ENCODE measurements at regions not wholly inside any gene's neighbourhood (a gene's known extent, or its start where the extent isn't known, plus 50 kb on each side); places are given as distances from the start of the nearest gene placed in this dataset.

DNA sequence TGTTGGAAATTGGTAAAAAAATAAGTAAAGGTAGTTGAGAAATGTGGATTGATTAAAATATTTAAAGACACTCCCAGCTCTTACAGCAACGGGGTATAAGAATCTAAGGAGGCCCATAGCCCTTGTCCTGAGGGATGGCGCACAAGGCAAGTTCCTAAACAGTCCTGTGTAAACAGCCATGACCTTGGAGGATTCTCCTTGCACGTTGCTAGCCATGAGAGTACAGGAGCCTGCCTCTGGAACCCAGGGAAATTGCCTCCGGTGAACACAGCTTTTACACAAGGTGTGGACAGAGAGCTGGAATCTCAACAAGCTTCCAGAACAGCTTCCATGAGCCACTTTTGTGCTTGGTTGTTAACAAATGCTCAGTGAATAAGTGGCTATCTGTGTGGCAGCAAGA lies 378.2 kb downstream of the FOXO1 start:
- no peak for DNase-seq (ENCODE audit: low read depth, low spot score)

DNA sequence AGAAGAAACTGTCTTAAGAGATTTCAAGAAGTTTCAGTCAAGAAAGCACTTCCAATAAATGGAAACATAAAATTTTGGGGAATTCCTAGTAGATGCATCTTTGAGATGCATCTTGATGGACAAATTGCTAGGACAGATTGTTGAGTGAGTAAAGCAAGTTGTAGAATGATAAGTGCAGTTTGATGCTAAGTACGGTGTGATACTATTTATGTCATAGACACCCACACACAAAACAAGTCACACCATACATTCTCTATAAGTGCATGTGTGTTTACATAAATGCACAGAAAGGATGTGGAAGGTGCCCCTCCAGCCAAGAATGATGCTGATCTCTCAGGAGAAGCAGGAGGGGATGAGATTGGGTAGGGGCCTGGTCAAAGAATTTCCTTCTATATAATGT lies 375.7 kb downstream of the FOXO1 start:
- DNase-seq (ENCODE audit: low read depth, low spot score), result no peak

DNA sequence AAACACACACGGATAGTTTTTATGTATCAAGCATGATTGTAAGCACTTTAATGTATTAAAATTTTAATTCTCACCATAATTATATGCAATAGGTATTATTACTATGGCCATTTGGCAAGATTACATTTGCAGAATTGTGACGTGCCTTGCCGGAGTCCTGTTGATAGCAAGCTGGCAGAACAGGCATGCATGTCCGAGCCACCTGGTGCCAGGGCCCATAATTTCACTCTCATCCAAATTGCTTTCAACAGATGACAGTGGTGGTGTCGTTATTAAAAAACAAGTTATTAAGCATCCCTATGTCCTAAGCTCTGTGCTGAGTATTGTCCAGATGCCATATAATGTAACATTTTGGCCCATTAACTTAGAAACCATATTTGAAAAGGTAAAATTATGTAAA lies 374.3 kb downstream of the FOXO1 start:
- no peak for DNase-seq (ENCODE audit: low read depth, low spot score)

DNA sequence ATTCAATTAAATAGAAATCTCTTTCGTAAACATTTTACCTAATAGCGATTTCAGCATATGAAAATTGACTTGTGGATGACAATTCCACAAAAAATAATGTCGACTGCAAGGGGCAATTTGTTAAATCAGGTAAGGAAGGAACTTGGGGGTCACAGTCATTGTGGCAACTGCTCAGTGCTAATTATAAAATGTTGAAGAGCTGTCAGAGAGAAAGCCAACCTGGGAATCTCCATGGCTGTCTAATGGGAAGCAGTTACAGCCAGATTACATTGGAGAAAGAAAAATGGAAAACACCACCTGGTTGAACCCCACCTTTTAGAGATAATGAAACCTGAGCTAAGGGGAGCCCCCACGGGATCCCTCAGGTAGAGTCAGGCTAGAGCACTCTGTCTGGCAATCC lies 373.9 kb downstream of the FOXO1 start:
- no peak for DNase-seq (ENCODE audit: low read depth, low spot score)

DNA sequence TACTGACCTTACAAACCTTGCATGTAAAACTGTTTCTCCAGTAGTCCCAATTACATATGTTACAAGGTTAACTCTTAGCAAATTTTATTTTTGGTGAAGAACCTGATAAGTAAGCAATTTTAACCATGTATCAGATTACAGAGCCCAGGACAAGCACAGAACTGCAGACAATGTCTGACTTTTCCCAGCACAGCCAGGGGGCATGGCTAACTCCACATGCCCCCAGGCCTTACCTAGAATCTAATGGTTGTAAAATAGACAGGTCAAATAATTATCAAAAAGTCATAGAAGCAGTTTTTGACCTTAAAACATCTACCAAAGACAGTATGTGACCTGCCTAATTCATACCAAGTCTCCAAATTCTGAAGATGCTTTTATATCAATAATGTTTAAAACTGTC lies 364.1 kb downstream of the FOXO1 start:
- DNase-seq (ENCODE audit: low read depth, low spot score), result no peak

DNA sequence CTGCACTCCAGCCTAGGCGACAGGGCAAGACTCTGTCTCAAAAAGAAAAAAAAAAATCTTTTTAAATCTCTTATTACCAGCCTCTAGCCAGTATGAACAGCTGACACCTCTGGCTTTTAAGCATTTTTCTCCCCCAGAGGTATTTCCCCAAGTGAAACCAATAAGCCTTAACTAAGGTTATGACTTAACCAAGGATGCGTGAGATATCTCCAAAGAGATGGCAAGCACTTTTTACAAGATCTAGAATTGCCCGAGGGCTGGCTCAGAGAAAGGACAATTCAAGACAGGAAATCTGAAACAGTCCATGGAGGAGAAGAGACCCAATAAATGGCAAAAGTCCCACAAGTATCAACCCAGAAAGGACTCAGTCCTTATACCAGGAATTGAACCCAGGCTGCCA lies 362.1 kb downstream of the FOXO1 start:
- no peak for DNase-seq (ENCODE audit: low read depth, low spot score)

DNA sequence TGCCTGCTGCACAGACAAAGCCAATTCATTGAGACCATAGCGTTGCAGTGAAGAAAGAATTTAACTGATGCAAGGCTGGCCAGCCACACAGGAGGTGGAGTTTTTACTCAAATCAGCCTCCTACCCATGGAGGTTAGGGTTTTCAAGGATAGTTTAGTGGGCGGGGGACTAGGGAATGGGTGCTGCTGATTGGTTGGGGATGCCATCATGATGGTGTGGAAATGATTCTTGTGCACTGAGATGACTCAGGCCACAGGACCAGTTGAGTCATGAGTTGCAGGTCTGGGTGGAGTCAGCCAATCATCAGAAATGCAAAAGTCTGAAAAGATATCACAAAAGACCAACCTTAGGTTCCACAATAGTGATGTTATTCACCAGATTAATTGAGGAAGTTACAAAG lies 359.6 kb downstream of the FOXO1 start:
- no peak for DNase-seq (ENCODE audit: low read depth, low spot score)

DNA sequence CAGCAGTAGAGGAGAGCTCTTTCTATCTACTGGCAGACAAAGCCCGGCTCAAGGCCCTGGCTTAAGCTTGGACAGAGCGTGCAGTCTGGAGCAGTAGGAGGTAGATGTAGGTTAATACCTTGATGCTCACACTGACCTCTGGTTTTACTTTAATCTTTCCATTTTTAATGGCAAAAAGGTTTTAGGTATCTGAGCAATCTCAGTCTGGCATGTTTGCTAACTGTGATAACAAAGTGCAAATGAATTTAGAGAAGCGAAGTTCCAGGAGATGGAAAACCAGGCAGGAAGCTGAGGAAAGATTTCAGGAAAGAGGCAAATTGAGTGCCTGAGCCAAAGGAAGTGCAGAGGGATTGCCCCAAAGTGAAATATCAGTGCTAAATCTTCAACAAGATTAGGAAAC lies 356.6 kb downstream of the FOXO1 start:
- no peak for DNase-seq (ENCODE audit: low read depth, low spot score)

DNA sequence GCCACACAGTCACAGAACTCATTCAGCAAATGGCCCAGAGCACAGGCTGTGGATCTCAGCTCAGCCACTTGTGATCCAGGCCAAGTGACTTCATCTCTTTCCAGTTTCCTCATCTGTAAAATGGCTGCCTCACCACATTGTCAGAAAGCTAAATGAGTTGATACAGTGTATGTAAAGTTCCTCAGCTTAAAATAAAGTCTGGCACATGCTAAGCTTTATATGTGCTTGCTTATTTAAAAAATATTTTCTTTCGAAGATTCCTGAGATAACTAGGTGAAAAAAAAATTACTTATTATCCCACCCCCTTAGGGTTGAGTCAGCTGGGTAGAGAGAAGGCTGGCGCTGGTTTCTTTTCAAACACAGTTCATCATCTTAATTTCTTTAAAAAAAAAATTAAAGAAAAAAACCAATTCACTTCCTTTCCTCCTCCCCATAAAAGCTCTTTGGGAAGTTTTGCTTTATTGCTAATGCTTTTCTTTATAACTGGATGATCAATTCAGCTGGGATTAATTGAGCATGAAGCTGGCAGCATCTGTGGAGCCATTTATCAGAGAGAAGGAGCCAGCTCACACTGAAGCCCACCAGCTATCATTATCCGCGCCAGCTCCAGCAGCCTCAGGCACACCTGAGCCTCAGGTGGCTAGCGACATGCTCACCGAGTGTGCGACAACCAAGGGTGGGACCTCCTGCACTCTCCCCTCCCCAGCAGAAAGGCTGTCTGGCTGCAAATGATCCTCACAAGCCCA lies 354.9 kb downstream of the FOXO1 start:
- DNase-seq (ENCODE audit: low read depth, low spot score), result no peak

DNA sequence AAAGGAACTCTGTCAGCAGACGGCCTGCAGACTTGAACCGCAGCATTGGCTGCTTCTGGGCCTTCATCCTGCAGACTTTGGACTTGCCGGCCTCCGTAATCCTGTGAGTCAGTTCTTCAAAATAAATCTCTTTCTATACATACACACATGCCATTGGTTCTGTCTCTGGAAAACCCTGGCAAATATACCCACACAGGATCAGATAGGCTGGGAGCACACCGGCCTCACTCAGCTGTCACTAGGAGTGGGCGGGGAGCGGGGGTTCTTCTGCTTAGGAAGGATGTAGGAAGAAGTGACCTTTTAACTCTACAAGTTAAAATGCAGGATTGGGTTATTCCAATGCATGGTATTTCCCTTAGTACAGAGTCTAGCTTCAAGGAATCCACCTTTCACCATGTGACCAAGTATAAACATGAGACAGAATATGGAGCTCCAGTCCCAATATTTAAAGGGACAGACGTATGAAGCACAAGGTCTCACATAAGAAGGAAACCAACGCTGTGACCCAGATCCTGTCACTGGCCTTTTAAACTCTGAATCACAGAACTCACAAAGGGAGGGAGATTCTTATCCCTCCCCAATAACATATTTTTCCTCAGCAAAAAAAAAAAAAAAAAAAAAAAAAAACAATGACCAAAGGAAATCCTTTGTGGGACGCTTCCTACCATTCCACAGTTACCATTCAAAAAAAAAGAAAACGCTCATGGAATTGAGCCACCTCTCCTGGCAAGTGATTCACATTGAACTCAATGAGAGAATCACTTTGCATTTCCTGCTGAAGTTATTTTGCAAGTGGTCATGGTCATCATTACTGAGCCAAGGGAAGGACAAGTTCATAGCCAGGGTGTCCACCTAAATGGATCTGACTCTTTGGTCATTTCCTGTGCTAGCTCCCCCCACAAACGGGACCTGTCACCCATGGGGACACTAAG lies 352.9 kb downstream of the FOXO1 start:
- DNase-seq (ENCODE audit: low read depth, low spot score), result no peak

DNA sequence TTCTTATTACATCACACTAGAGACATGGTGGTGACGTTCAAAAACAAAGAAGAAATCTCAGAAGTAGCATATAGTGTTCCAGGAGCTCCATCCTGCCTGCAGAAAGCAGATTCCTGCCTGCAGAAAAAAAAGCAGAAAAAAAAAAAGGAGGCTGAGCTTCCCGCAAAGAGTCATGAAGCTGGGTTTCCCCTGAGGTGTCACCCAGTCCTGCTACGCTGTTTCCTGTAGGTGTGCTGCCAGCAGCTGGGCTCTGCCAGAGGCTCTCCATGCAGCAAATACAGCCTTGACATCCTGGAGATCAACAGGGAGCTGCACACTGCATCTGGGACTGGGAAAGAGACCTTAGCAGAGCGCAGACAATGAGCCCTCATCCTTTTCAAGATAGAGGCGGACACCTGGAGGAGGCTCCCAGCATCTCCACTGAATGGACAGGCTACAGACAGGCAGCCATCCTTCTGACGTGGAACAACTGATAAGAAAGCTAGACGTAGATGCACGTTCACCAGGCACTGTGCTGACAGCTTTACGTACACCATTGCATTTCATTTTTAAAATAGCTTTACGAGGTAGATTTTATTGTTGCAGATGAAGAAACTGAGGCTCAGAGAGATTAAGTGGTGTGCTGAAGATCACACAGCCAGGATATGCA lies 350.9 kb downstream of the FOXO1 start:
- DNase-seq (ENCODE audit: low read depth, low spot score), result no peak

DNA sequence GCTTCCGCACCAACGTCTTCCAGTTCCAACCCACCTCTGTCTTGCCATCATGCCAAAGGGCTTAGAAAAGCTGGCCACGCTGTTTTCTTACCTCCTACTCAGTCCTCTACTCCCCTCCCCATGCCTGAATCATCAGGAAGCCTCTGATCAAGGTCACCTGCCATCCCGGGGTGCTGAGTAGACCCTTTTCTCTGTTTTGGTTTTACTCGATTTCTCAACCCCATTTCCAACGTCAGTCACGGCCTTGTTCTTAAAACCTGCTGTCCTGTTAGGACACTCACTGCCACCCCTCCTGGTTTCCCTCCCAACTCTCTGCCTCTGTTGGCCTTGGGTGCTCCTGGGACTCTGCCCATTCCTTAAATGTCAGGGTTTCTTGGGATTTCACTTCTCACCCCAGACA lies 350.1 kb downstream of the FOXO1 start:
- no peak for DNase-seq (ENCODE audit: low read depth, low spot score)

DNA sequence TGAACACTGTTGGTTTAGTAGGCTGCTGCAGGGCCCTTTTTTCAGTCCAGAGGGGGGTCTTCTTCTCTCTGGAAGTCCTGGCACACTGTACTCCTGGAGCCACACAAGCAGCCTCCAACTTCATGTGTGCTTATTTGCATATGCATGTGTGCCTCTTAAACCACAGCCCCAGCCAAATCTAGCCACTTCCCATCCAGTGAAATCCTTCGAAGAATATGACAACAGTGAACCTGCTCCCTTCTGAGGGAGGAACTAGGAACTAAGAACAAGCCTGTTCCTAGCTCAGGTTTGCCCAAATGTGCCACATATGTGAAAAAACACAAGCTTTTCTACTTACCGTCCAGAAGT lies 348.5 kb downstream of the FOXO1 start:
- no peak for DNase-seq (ENCODE audit: low read depth, low spot score)

DNA sequence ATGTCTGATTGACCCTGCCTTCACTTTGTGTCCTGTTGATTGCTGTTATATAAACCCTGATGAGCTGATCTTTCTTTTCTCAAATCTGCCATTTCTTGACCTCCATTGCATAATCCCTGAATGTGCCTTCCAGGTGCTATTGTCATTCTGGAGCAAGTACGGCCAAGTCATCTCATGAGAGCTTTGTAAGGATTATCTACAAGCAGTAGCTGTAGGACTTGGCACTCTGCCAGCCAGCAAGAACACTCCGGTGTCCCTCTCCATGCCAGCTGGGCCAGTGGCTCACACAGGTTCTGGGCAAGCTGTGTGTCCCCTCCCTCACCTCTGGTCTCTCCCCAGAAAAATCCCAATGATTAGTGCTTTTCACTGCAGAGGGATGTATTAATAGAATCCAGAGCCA lies 348.1 kb downstream of the FOXO1 start:
- no peak for DNase-seq (ENCODE audit: low read depth, low spot score)

DNA sequence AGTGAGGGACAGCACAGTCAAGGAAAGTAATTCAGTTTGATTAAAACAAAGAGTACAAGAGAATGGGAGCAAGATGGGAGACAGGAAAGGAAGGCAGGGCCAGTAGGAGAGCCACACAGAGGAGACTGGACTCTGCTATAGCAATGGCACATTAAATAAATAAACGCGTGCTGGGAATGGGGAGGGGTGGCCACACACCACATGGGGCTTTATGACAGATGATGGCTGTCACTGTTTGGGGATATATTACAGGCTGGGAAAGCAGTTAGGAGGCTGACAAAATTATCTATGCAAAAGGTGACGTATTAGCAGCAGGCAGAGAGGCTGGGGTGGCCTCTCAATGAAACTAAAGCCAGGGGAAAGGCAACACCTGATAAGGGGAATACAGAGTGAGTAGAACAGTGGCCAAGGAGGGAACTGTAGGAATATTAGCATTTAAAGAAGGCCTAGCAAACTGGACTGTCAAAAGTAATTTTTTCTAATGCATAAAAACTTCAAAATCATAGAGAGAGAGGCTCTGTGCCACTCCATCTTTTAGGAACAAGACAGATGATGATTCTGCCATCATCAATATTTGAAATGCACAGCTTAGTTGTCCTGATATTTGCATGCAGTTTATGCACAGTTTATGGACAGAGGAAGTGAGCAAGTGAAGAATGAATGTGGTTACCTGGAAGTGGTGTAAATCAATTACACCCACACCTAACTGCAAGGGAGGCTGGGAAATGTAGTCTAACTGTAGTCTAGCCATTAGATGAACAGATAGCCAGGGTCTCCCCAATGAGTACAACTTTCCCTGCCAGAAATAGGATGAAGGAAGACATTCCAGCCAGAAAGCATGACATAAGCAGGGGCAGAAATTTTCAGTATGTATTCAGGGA lies 346.5 kb downstream of the FOXO1 start:
- no peak for DNase-seq (ENCODE audit: low read depth, low spot score)

DNA sequence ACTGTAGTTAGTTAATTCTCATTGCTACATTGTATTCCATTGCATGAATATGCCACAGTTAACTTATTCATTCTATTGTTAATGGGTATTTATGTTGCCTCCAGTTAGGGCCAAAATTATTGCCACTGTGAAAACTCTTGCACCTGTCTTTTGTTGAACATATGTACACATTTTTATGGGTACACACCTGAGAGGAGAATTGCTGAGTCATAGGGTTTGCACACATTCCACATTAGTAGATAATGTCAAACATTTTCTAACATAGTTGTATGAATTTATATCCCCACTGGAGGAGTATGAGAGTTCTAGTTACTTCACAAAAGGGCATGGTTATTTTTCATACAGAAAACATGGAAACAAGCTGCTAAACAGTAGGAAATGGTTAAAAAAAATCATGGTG lies 338.4 kb downstream of the FOXO1 start:
- DNase-seq (ENCODE audit: low read depth, low spot score), result no peak

DNA sequence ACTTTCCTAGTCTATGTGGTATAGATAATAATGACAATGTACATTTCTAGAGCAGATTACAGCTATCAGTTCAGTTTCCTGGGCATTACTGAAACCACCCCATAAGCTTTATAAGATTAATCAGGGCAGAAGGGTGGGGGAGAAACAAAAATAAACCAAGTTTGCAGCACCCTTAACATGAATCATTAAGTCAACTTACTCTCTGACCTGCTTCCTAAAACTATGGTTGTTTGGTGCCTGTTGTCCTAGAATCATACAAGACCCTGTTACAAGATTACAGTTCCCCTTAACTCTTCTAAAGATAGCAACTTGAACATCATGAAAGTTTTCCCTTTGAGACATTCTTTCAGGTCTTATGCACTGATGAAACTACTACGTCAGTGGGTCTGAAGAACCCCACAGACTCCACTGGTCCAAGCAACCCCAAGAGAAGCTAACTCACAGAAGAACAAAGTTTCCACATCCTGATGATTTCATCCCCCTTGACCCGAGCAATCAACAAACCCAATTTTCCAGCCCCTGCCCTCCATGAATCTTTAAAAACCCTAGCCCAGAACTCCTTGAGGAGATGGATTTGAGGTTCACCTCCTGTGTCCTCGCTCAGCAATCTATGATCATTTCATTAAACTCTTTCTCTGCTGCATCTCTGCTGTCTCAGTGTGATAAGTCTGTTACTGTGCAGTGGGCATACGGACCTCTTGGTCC lies 336.5 kb downstream of the FOXO1 start:
- no peak for DNase-seq (ENCODE audit: low read depth, low spot score)

DNA sequence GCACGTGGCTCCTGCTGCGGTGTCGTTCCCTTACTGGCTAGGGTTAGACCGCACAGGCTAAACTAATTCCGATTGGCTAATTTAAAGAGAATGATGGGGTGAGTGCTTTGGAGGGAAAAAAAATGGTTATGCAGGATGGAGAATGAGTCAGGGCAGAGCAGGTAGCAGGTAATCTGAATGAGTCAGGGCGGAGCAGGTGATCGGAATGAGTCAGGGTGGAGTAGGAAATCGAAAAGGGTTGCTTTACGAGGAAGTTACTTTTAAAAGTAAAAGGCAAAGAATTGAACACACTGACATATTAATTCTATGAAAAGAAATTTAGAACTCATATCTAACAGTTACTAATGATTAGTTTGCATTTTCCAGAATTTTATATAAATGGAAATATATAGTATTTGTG lies 335.5 kb downstream of the FOXO1 start:
- no peak for DNase-seq (ENCODE audit: low read depth, low spot score)

DNA sequence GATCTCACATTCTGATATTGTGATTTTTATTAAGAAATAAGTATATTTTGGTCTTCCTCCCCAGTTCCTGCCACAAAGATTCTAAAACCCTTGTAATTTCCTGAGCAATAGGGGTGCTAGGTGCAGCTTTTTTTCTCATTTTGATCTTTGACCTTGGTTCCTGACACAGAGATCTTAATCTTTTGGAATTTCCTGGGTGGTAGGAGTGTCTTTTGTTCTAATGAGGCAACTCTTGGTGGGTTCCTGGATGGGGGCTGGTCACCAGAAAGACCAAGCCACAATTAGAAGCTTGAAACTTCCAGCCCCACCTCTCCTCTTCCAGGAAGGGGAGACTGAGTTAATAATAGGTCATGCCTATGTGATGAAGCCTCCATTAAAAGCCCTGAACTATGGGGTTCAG lies 334.6 kb downstream of the FOXO1 start:
- DNase-seq (ENCODE audit: low read depth, low spot score), result no peak

DNA sequence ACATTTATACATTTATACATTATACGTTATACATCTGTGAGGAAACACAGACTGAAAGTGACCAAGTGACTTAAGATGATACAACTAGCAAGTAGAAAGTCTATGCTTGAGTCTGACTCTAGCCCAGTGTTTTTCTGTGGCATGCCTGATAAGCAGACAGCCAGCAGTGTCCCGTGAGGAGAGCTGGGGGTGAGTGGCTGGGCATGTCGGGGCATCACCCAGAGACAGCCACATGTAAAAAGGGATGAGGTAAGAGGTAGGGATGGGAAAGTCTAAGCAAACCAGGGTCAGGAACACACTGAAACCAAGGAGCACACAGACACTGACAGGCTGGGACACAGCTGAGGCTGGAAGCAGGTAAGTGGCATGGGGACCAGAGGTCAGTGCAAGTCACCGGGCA lies 333.2 kb downstream of the FOXO1 start:
- no peak for DNase-seq (ENCODE audit: low read depth, low spot score)

DNA sequence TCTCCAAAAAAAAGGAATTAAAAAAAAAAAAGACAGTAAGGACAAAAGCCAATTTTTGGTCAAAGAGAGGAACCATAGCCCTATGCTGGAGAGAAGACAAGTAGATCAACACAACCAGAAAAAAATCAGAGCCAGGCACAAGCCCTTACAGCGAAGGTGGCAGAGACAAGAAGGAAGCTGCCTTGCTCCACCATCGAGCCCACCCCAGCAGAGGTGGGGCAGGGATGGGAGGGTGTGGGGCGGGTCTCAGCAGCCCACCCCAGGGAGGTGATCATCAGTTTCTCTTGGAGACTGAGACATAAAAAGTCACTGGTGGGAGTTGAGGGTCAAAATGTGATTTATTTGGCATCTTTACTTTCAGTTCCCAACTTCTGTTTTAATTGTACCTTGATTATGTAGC lies 332.4 kb downstream of the FOXO1 start:
- no peak for DNase-seq (ENCODE audit: low read depth, low spot score)
